GM21423 (cell line): ENCODE measurements at regions not wholly inside any gene's neighbourhood (a gene's known extent, or its start where the extent isn't known, plus 50 kb on each side); places are given as distances from the start of the nearest gene placed in this dataset.
A peak's percentile ranks its signal among the peaks of the same experiment; 100 is the strongest.
"Not testable (repeated sequence)": the region's sequence is repeated elsewhere in the genome, so short reads cannot be mapped to it uniquely, and the experiment has no call there.

Source experiments
- ATAC-seq: cut with Tn5 transposase; IDR thresholded peaks from one replicate; pipeline ENCODE4 v1.9.1; 2021; ENCODE audit warnings: mild to moderate bottlenecking, moderate library complexity; ENCODE audit not compliant: unreplicated experiment

DNA sequence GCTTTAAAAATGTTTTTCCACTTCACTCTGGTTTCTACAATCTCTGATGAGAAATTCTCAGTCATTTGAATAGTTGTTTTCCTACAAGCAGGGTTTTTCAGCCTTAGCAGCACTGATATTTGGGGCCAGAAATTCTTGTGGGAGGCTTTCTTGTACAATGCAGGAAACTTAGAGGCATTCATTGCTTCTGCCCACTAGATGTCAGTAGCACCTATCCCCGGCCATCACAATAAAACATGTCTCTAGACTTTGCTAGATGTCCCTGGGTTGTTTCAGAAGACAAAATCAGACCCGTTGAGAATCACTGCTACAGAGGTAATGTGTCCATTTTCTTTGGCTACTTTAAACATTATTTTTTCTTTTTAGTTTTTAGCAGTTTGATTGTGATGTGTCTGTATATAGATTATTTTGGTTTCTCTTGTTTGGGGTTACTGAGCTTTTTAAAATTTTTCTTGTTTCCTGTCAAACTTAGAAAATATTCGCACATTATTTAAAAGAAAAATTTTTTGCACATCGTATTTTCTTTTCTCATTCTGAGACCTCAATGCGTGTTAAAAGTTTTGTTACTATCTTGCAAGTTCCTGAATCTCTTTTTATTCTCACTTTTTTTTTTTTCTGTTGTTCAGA lies 60.8 kb upstream of the CCDC179 start:
- ATAC-seq = peak; percentile 93

DNA sequence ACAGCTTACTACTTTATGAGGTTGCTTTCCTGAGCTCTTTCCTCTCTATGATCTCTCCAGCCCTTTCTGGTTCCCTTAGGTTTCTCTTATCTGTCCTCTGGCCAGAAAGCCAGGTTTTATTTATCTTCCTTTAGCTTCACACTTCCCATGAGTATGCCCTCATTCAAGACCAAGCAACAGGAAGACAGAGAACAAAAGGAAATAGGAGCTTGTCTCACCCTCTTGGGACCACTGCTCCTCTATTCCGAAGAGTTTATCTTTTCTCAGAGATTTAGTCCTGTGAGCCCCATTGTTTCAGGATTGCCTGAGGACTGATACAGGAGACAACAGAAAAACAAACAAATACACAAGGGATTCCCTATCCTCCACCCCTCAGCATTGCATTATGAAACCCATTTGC lies 62.4 kb upstream of the CCDC179 start:
- no peak for ATAC-seq

DNA sequence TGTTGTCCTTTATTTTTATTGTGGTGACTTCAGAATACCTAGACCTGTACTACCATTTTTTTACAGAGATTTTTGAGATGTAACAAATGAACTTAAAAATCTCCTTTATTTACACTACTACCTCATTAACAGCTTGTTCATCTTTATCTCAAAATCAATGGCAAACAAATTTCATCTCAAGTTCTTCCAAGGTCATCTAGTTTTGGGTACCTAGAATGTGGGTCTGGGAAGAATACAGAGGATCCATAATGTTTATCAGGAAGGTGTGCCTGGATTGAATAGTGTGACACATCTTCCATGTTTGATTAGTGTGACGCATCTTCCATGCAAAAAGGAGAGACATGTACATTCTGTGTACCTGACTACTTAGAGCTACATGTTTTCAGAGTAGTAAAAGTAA lies 63.3 kb upstream of the CCDC179 start:
- no peak for ATAC-seq

DNA sequence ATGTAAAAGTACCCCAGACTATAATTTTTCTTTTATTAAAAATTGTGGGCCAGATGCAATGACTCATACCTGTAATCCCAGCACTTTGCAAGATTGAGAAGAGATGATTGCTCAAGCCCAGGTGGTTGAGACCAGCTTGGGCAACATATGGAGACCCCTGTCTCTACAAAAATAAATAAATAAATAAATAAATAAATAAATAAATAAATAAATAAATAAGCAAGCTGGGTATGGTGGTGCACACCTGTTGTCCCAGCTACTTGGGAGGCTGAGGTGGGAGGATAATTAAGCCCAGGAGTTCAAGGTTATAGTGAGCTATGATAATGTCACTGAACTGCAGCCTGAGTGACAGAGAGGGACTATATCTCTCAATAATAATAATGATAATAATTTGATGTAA lies 66.1 kb upstream of the CCDC179 start:
- no peak for ATAC-seq

DNA sequence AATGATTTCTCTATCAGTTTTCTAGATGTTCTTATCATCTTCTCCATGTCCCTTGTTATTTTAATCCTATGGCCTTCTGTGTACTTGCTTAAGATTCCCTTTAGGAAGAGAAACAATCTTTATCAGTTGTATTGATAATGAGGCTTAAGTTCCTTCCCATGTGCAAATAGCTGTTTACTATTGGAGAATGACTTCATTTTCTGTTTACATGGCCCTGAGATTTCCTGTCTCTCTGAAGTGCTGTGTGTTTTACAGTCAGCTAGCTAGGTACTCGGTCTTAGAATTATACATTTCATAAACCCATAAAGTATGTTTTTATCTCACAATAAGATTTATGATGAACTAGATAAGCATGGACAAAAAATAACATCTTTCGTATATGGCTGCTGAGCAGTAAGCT lies 67.5 kb upstream of the CCDC179 start:
- no peak for ATAC-seq

DNA sequence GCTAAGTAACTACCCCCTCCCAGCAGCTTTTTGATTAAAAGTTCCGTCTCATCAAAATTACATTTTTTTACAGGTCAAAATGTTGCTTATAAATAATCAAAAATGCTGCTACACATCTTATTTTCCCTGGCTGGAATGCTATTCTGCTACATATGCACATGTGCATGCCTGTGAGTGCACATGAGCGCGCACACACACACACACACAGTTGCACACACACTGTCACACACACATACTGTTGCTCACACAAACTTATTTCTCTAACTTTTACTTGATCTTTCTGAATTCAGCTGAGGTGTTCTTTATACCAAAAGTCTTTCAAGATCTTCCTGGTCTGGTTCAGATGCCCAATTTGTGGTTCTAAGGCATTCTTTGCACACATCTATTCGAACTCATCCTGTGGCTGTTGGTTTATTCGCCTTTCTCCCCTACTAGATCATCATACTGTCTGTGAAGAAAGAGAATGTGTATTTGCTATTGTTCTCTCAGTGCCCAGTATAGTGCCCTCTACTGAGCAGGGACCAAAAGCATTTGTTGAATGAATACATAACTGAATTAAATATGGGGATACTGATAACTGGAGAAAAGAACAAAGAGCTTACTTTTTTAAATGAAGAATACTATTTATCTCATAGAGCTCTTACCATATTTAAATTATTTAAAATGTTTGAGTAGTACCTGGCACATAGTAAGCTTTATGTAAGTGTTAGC lies 68.1 kb upstream of the CCDC179 start:
- ATAC-seq = no peak

DNA sequence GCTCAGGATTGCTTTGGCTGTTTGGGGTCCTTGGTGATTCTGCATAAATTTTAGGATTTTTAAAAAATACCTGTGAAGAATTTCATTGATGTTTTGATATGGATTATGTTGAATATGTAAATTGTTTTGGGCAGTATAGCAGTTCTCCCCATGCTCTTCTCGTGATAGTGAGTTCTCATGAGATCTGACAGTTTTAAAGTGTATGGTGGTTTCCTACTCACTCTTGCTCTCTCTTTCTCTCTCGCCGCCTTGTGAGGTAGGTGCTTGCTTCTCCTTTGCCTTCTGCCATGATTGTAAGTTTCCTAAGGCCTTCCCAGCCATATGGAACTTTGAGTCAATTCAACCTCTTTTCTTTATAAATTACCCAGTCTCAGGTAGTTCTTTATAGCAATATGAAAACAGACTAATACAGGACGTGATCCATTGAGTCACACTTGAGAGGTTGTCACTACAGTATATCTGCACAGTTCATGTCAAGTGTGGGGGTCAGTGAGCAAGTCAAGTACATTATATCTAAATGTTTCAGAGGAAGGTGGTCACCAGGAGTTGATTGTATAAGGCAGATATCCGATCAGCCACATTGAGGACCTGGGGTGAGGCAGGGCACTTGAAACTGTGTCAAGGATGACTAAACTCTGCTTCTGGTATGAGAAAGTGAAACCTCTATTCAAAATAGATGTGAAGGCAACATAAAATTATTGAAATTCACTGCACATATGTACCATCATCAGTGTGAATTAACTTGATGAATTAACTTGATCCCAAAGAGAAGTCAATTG lies 70.7 kb upstream of the CCDC179 start:
- ATAC-seq = peak; percentile 98

DNA sequence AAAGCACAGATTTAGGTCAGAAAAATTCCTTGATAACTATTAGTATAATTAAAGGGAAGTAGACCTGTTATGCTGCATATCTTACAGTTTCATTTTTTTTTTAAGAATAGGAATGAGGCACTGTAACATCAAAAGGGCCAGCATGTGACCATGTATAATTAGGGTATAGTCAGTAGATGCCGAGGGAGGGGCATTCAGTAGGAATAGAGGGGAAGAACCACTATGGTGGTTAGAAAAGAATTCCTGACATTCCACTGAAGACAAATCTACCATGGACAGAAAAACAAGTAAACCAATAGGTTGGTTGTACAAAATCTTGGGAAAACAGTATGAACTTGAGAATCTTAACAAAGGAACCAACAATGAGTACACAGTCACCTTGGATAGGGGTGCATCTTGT lies 78.4 kb upstream of the CCDC179 start:
- no peak for ATAC-seq

DNA sequence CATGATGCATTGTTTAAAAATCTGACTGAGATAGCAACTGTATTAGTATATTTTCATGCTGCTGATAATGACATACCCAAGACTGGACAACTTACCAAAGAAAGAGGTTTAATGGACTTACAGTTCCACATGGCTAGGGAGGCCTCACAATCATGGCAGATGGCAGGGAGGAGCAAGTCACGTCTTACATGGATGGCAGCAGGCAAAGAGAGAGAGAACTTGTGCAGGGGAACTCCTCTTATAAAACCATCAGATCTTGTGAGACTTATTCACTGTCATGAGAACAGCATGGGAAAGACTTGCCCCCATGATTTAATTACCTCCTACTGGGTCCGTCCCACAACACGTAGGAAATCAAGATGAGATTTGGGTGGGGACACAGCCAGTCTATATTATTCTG lies 81.3 kb upstream of the CCDC179 start:
- ATAC-seq = not testable (repeated sequence)

DNA sequence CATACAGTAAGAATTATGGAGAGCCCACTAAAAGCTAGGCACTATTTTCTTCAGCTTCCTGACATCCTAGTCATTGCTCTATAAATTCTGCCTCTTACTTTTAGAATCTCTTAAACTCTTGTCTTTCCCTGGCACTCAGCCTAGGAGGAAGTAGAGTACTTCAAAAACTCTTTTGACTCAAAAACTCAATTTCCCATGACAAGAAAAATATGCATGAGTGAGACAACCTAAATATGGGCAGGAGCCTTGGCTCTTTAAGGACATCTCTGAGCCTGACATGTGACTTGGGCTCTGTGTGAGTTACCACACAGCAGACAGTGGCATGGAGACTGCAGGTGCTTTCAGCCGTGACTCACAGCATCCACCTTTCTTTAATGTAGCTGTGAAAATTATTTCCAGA lies 97.5 kb upstream of the CCDC179 start:
- ATAC-seq = no peak

DNA sequence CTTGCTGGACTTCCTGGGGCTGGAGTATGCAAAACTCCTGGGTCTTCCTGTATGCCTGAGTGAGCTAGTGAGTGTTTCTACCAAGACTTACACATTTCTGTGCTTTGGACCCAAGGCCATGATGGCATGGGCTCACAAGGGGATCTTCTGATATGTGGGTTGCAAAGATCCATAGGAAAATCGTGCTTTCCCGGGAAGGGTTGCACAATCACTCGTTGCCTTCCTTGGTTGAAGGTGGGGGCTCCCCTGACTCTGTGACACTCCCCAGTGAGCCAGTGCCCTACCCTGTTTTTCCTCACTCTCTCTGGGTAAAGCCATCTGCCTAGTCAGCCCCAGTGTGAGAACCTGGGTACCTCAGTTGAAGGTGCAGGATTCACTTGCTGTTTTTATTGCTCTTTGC lies 114.0 kb upstream of the CCDC179 start:
- ATAC-seq = no peak

DNA sequence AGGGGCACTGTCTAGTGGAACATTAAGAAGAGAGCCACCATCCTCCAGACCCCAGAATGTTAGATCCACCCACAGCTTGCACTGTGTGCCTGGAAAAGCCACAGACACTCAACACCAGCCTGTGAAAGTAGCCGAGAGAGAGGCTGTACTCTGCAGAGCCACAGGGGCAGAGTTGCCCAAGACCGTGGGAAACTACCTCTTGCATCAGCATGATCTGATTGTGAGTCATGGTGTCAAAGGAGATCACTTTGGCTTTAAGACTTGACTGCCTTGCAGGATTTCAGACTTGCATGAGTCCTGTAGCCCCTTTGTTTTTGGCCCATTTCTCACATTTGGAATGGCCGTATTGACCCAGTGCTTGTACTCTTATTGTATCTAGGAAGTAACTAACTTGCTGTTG lies 115.9 kb upstream of the CCDC179 start:
- no peak for ATAC-seq

DNA sequence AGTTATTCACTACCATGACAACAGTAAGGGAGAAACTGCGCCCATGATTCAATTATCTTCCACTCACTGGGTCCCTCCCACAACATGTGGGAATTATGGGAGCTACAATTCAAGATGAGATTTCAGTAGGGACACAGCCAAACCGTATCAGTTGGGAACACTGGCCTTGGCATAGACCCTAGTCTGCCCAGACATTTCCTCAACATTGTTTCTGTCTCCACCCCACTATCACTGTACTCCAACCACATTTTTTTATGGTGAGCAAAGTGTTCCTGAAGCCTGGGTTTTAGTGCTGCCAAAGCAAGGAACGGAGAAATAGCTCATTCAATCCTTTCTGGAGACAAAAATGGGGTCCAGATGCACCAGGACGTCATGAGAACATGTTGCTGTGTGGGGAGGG lies 122.6 kb upstream of the CCDC179 start:
- no peak for ATAC-seq

DNA sequence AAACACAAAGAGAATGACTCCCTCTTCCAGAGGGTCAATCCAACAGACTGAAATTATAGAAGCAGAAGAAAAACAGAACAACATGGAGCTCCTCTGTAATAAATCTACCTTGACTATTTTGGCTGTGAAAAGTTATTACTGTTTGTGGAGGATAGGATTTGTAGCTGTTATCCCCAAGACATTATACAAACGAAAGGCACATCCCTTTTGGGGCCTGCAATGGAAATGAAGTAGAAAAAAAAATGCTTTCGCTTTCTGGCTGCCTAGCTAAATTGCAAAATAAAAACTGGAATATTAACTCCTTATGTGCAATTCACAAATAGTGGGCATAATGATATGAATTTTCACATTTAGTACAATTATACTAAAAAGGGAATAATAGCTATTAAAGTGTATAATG lies 123.8 kb upstream of the CCDC179 start:
- ATAC-seq = no peak

DNA sequence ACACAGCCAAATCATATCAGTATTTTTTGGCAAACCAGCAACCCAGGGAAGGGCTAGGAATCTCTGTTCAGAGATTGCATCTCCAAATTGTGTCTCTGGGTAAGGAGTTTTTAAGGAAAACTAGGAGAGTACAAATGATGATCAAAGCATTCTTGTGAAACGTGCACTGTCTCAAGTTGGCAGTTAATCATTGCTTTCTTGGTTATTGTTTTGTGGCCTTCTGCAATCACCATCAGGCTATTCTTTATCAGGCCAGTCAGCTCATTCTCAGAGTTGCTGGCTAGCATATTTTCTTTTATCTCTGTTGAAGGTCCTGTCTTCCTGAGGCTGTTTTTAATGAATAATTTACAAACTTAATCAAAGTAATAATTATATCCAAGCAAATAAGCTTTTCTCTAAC lies 129.1 kb upstream of the CCDC179 start:
- no peak for ATAC-seq

DNA sequence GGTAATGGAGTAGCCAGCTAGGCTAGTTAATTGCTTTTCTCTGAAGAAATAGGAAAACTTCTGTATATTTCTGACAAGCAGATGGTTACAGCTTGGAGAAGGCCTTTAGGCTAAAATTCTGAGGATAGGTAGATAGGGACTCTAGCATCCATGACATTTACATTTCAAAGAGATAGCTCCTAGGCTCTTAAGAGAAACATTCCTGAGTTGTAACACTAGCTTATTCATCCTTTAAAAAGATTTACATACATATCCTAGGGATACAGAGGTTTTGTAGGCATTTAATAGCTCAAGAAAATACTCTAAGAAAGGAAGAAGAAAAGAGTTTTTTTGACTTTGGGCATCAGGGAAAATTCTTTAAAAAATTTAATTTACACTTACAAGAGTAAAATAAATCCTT lies 130.9 kb upstream of the CCDC179 start:
- no peak for ATAC-seq

DNA sequence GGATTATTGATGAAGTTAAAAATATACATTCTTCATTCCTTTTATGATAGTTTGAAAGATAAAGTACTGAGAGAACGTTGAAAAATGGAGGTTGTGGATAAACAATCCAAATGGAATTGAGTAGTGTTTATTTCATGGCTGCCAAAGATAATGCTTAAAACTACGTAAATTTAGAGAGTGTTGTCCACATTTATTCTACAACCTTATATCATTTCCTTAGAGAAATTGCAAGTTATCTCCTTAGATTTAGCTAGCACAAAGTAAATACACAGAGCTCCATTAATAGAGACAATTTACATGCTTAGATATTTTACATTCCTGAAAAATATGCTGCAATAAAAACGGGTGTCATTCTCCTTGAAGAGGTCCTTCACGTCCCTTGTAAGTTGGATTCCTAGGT lies 146.5 kb upstream of the CCDC179 start:
- ATAC-seq = no peak

DNA sequence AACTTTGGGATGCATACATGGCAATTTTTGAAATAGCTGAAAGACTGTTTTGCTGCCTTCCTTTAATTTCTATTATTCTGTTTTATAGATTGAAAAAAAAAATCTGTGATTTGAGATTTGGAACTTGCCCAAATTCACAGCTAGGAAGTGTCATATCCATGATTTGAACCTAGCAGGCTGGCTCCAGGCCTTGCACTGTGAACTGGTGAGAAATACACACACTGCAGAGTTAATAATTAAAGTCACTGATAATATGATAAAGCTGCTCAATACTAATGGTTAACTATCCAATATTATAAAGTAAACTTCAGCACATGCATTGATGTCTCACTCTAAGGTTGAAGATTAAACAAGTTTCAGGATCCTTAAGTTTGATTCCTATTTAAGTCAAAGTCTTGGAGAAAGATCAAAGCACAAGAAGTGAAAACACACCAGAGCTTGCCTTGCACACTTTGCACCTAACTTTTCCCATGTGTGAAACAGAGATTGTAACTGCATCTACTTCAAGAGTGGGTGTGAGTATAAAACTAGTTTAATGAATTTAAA lies 150.6 kb upstream of the CCDC179 start:
- no peak for ATAC-seq

DNA sequence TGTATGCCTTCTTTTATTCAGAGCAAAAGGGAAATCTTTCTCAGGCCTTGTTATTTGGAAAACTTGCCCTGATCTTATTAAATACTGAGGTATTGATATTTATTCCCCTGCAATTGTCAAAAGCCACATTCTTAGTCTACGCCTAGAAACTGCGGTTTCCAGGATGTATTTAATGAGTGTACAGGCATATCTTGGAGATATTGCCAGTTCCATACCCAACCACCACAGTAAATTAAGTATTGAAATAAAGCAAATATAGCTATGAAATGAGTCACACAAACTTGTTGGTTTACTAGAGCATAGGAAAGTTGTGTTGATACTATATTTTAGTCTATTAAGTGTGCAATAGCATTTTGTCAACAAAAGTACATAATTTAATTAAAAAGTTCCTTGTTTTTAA lies 152.7 kb upstream of the CCDC179 start:
- no peak for ATAC-seq

DNA sequence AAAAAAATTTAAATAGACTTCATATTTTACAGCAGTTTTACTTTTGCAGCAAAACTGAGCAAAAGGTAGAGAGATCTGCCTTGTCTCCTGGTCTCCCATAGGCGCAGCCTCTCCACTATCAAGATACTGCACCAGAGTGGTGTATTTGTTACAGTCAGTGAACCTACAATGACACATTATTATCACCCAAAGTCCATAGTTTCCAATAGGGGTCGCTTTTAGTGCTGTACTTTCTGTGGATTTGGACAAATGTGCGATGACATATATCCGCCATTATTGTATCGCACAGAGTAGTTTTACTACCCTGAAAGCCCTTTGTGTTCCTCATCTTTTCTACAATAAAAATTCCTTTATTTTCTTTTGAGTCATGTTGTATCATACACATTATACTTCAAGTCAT lies 153.2 kb upstream of the CCDC179 start:
- no peak for ATAC-seq

DNA sequence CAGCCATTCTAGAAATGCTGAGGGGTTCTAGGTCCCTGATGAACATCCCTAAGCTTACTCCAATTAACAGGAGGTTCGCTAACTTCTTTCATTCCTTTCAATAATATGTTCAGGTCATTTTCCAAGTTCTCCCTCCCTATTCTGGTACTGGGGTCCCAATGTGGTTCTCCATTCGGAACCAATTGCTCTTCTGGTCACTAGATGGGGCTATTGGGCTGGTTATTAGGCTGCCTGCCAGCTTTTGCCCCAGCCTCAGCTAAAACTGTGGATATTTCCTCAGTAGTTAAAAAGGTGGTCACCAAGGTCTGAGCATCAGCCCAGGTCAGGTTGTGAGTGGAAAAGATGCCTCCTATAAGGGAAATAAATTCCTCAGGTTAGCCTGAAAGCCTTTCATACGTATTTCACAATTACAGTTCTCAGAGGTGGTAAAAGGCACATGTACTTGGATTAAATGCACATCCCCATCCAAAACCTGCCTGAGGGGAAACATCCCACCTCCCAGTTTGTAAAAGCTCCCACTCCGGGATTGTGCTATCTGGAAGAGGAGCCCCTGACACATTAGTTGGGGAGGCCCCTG lies 161.1 kb upstream of the CCDC179 start:
- ATAC-seq = no peak

DNA sequence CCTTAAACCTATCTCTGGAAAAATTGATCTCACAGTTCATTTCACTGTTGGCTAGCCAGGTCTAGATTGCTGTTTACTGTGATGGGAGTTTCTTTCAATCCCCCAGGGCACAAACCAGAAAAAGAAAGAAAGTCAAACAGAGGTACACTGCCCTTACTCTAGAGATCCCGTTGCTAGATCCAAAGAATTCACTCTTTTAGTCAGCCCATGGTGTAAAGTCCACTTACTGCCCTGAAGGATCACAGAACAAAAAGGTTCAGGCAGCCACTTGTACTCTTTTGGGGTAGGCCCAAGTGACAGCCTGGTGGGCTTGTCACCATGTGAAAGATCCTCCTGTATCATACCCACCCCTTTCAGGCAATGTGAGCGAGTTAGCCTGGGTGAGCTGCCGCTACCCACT lies 162.6 kb upstream of the CCDC179 start:
- ATAC-seq = no peak
